ENCODE measurements at regions not wholly inside any gene's neighbourhood (a gene's known extent, or its start where the extent isn't known, plus 50 kb on each side); places are given as distances from the start of the nearest gene placed in this dataset.

DNA sequence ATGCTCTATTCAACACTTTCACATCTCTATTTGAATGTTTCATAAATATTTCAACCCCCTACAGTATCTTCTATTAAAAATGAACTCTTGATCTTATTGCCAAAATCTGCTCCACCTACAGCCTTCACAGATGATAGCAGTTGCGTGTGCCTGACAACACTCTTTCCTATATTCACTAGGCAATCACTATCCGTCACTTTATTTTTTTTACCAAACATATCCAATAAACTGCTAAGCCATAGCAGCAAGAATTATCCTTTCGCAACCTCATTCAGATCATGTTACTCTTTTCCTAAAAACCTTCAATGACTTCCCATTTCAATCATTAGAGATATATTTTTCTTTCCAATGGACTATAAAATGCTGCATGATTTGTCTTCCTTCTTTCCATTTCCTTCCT lies 629.8 kb upstream of the PCDH9 start:
- DNase-seq: no peak

GRCh38 chr13:67857581-67858310 lies 627.6 kb upstream of the PCDH9 start:
- DNase-seq: no peak

DNA sequence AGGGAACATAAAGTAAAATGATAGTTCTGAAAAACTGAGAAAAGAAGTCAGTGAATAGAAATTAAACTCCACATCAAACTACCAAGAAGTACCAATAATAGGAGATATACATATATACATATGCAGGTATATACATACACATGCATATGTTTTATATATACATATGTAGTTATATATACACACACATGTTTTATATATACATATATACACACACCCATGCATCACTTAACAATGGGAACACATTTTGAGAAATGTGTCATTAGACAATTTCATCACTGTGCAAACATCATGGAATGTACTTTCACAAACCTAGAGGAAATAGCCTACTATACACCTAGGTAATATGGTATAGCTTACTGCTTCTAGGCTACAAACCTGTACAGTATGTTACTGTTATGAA lies 626.8 kb upstream of the PCDH9 start:
- DNase-seq: no peak

DNA sequence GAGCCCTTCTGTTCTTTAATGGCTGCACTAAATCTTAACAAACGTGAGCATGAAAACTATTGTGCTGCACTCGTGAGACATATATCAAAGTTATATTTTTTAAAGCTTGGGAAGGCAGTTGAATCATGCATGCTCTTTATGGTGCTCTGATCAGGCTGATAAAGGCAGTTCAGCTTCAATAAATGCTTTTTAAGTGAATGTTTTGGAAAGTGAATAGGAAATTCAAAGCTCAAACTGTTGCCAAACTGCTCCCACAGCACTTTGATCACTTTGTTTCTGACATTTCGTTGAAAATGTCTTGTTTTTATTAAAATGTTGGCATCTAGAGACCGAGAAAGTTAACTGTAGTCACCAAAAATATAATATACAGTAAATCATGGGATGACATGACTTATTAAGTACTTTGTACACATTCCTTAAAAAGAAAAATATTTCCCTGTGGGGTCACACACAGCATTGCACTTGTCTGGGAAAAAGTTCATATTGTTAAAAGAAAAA lies 625.7 kb upstream of the PCDH9 start:
- no peak for DNase-seq

GRCh38 chr13:67854990-67855389 lies 624.9 kb upstream of the PCDH9 start:
- DNase-seq: peak; percentile 12

GRCh38 chr13:67844574-67844973 lies 614.4 kb upstream of the PCDH9 start:
- DNase-seq: no peak

GRCh38 chr13:67841071-67841470 lies 610.9 kb upstream of the PCDH9 start:
- no peak for DNase-seq

- no peak for DNase-seq
Observed at GRCh38 chr13:67833564-67833963, 603.4 kb upstream of the PCDH9 start.

- no peak for DNase-seq
Observed at GRCh38 chr13:67829641-67830040, 599.5 kb upstream of the PCDH9 start.

GRCh38 chr13:67827992-67828391 lies 597.9 kb upstream of the PCDH9 start:
- no peak for DNase-seq

- no peak for DNase-seq
Observed at GRCh38 chr13:67821606-67822005, 591.5 kb upstream of the PCDH9 start.

DNA sequence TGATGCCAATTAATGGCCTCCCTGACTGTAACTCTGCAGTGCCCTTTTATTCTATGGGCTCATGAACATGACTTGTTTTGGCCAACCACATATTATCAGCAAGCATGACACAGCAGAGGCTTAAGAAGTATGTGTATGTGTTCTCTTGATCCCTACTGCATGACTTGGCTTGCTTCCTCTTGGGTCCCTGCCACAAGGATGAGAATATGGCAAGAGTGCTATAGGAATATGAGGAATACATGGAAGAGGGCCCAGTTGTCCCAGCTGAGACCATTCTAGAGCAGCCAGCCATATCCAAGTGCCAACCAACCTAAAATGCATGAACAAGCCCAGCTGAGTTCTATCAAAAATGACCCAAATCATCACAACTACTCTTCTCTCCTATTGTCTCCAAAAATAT lies 576.7 kb upstream of the PCDH9 start:
- DNase-seq: no peak

DNA sequence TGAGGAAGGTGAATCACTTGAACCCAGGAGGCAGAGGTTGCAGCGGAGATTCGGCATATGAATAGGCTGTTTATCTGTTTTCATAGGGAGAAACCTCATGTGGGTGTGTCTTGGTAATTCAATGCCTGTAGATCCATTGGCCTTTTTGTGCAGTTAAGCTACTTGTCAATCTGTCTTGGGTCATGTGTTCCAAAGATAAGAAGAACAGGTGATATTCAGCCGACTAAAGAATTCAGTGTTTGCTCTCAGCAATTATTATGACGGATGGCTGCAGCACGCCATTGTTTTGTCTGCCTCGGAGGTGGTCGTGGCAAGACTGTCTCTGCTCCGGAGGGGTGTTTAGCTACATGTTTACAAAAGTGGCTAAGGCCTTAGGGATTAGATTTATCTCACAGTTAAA lies 573.0 kb upstream of the PCDH9 start:
- DNase-seq: peak; percentile 81

DNA sequence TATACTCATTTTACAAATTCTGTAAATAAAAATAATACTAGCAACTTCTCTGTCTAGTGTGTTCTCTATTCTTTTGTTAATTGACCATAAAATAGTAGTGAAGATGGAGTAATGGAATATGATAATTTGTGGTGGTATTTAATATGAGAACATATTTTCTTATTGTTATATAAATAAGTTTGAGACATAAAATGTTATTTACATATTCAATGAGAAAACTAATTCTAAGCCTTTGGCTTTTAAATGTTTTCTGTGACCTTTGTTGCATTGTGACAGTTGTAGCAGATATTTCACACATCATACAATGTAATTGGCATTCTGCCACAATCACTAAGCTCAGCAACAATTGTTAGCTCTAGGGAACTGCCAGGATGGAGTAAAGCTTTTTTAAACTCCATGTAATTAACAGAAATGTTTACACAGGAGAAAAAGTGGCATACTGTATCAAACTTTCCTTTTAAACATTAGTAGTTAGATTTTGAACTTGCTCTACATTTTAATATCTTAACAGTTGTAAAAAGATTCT lies 562.1 kb upstream of the PCDH9 start:
- peak; percentile 53 for DNase-seq

DNA sequence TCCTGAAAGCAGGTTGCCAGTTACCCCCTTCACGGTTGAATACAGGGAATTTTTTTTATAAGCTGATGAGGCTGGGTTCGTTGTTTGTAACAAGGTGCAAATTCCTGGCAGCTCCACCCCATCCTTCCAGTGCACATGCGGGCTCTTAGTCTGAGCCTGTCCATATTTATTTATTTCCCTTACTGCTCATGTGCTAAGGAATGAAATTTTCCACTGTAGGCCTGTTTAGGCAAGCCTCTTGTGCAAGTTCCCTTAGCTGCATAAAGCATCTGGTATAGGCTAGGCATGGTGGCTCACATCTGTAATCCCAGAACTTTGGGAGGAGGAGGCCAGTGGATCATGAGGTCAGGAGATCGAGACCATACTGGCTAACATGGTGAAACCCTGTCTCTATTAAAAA lies 560.9 kb upstream of the PCDH9 start:
- no peak for DNase-seq

GRCh38 chr13:67776151-67776550 lies 546.0 kb upstream of the PCDH9 start:
- no peak for DNase-seq

- no peak for DNase-seq
Observed at GRCh38 chr13:67775359-67775758, 545.2 kb upstream of the PCDH9 start.

GRCh38 chr13:67772807-67773453 lies 542.8 kb upstream of the PCDH9 start:
- DNase-seq: no peak

GRCh38 chr13:67771106-67771505 lies 541.0 kb upstream of the PCDH9 start:
- DNase-seq: no peak

- no peak for DNase-seq
Observed at GRCh38 chr13:67769987-67770341, 539.8 kb upstream of the PCDH9 start.

DNA sequence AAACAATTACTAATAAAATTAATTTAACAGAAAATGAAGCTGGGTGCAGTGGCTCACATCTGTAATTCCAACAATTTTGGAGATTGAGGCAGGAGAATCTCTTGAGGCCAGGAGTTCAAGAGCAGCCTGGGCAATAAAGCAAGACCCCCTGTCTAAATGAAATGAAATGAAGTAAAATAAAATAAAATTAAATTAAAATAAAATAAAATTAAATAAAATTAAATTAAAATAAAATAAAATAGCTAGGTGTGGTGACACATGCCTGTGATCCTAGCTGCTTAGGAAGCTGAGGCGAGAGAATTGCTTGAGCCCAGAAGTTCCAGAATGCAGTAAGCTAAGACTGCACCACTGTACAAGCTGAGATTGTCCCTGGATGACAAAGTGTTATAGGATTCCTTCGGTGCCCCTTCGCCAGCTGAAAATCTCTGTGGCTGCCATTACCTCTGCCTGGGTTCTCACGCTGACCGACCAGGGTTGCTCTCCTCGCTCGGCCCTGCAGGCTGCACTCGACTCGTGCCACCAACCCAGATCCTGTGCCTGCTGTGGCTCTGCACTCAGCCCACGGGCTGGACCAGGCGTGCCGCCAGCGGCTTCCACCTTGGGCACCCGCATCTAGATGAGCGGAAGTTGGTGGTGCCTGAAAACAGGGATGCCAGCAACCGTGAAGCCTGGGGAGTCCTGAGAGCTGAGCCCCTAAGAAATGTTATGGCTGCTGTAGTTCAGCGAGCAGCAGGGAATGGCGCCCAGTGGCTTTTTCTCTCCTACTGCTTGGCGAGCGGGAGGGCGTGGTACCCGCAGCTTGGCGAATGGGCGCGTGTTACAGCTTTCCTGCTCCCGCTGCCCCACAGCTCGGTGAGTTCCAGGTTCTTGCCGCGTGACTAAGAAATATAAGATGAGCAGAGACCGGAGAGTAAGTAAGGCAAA lies 539.2 kb upstream of the PCDH9 start:
- DNase-seq: no peak

DNA sequence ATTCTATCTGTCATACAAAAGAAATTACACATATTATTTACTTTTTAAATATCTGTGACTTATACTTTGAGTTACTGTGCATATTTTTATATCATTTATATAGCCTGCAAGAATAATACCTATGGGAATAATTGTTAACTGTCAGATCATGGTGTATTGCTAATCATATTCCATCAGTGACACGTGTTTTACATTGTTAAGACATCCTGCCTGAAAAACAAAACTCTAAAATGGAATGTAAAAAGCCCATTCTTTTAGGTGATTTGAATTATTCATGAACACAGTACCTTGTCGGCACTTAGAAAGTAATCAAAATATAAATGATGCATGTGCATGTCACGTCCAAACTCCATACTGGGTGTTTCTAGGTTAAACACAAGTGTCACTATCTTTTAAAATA lies 533.8 kb upstream of the PCDH9 start:
- no peak for DNase-seq

GRCh38 chr13:67763384-67763783 lies 533.2 kb upstream of the PCDH9 start:
- no peak for DNase-seq
